ENCODE measurements at regions not wholly inside any gene's neighbourhood (a gene's known extent, or its start where the extent isn't known, plus 50 kb on each side); places are given as distances from the start of the nearest gene placed in this dataset.

DNA sequence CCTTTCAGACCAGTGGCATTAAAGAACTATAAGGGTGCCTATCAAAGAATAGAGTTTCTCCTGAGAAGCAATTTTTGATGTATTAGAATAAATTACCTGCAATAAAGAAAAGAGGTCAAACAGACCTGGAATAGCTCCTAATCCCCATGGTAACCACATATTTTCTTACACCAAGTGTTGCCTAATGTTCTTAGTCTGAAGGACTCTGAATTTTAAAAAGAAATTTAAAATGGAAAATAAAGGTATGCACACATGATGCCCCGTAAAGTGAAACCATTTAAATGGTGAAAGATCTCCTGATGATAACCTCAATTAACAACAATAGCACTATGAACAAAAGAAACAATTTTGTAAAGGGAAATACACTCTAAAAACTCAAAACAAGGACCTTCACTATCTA is 55.1 kb upstream of the LOC128125822 start:
- TF ChIP-seq, protein P1, sequence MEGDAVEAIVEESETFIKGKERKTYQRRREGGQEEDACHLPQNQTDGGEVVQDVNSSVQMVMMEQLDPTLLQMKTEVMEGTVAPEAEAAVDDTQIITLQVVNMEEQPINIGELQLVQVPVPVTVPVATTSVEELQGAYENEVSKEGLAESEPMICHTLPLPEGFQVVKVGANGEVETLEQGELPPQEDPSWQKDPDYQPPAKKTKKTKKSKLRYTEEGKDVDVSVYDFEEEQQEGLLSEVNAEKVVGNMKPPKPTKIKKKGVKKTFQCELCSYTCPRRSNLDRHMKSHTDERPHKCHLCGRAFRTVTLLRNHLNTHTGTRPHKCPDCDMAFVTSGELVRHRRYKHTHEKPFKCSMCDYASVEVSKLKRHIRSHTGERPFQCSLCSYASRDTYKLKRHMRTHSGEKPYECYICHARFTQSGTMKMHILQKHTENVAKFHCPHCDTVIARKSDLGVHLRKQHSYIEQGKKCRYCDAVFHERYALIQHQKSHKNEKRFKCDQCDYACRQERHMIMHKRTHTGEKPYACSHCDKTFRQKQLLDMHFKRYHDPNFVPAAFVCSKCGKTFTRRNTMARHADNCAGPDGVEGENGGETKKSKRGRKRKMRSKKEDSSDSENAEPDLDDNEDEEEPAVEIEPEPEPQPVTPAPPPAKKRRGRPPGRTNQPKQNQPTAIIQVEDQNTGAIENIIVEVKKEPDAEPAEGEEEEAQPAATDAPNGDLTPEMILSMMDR (conservative IDR thresholded peaks at IDR 0.05) = no peak
- no peak for TF ChIP-seq EZH2 (IDR thresholded peaks at IDR 0.05; ENCODE audit: low read depth)
